TTC549 (cell line): ENCODE measurements at regions not wholly inside any gene's neighbourhood (a gene's known extent, or its start where the extent isn't known, plus 50 kb on each side); places are given as distances from the start of the nearest gene placed in this dataset.
"Not testable (repeated sequence)": the region's sequence is repeated elsewhere in the genome, so short reads cannot be mapped to it uniquely, and the experiment has no call there.

Experiments
- FAIRE-seq: peaks from 2 replicates; lab custom pipeline; 2012; peaks lifted over from hg19 to GRCh38; lab: Jason Lieb, UNC

DNA sequence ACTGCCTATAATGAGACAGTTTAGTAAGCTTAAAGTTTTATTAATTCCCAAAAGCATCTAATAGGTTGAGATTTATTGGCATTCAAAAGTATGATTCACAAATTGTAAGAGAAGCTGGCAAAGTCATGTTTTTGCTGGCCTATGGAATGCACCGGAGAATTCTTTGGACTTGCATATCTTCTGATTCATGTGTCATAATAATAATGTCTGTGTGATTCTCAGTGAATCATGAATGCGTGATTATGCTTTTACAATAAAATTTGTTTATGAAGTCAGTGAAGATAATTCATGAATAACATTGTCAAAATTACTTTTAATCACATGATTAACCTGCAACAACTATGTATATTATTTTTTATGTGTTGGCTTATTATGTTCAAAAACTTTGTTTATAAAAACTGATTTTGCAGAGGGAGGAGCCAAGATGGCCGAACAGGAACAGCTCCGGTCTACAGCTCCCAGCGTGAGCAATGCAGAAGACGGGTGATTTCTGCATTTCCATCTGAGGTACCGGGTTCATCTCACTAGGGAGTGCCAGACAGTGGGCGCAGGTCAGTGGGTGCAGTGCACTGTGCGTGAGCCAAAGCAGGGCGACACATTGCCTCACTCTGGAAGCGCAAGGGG is 389.2 kb downstream of the SRGAP2C start:
- FAIRE-seq, result not testable (repeated sequence)

DNA sequence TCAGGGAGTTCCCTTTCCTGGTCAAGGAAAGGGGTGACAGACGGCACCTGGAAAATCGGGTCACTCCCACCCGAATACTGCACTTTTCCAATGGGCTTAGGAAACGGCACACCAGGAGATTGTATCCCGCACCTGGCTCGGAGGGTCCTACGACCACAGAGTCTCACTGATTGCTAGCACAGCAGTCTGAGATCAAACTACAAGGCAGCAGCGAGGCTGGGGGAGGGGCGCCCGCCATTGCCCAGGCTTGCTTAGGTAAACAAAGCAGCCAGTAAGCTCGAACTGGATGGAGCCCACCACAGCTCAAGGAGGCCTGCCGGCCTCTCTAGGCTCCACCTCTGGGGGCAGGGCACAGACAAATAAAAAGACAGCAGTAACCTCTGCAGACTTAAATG is 389.7 kb downstream of the SRGAP2C start:
- FAIRE-seq, result not testable (repeated sequence)

DNA sequence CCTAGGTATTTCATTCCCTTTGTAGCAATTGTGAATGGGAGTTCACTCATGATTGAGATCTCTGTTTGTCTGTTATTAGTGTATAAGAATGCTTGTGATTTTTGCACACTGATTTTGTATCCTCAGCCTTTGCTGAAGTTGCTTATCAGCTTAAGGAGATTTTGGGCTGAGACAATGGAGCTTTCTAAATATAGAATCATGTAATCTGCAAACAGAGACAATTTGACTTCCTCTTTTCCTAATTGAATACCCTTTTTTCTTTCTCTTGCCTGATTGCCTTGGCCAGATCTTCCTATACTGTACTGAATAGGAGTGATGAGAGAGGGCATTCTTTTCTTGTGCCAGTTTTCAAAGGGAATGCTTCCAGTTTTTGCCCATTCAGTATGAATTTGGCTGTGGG is 398.1 kb downstream of the SRGAP2C start:
- FAIRE-seq, result not testable (repeated sequence)

- FAIRE-seq, result no peak
Observed at GRCh38 chr1:121586369-121587229, 401.8 kb downstream of the SRGAP2C start.

- no peak for FAIRE-seq
Observed at GRCh38 chr1:121587230-121587569, 402.4 kb downstream of the SRGAP2C start.

DNA sequence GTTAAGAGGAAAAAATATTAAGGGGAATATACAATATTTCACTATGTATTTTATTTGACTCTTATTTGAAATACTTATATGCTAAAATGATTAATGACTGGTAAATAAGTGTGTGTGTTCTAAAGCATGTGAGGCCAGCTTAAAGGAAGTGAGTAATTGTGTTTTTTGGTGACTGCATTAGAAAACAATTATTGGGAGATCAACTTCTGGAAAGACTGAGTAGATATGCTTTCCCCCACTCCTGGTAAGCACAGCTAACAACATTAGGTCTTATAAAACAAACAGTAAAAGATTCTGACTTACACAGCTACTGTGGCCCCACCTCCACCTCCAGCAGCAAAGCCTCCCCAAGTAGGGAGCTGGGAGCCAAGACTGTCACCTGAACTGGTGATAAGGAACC is 403.0 kb downstream of the SRGAP2C start:
- no peak for FAIRE-seq

GRCh38 chr1:121594096-121594495 is 409.3 kb downstream of the SRGAP2C start:
- FAIRE-seq, result no peak

GRCh38 chr1:121595089-121595488 is 410.3 kb downstream of the SRGAP2C start:
- FAIRE-seq, result no peak

DNA sequence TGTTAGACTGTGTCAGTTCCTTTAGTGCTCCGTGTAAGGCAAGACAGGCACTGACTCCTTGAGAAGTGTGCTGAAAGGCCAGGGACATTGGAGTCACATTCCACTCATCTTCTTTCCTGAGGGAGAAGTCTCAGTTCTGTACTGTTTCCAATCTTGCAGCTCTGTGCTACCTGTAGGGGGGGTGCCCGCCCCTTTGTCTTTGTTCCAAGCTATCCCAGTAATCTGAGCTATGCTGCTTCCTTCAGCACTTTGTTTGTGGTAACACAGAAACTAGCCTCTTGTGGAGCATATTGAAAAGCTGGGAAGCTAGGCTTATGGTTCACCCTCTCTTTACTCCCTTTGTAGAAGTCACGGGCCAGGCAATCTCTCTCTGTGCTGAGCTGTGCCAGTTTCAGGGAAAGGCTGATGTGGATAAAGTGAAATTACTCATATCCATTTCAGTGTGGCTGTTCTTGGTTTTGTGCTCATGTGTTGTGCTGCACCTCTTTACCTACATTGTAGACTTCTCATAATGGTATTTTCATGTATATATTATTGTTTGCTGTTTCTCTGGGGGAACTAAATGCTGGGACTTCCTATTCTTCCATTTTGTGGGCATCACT is 420.2 kb downstream of the SRGAP2C start:
- FAIRE-seq, result not testable (repeated sequence)

DNA sequence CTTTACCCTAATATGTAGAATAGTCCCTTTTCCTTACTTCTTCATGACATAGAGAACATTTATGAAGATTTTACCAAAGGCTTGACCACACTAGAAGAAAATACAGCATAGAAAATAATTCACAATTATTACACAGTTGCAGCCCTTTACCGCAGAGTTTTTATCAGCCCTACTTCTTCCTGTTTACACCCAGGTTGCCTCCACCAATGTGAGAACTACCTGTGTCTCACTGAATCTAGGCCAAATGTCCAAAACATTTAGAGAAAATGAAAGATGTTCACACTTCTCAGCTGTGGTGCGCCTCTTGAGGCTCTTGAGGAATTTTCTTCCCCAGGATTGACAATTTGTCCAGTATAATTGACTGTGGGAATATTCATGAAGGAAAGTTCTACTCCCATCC is 422.7 kb downstream of the SRGAP2C start:
- not testable (repeated sequence) for FAIRE-seq
